GM12878 (cell line): ENCODE measurements at regions not wholly inside any gene's neighbourhood (a gene's known extent, or its start where the extent isn't known, plus 50 kb on each side); places are given as distances from the start of the nearest gene placed in this dataset.

Source experiments
- ATAC-seq: fragments of 200-7000 bp; cut with Tn5 transposase; 3 replicates; pipeline ENCODE4 v1.9.1; 2020; ENCODE audit warnings: mild to moderate bottlenecking, moderate library complexity
- BruUV-seq: library from RNA; stranded (reverse); fragments of 400-500 nt; replicated peaks from 2 replicates; lab custom pipeline; 2021; lab: Mats Ljungman, UMichigan
- CTCF ChIA-PET: fragments of 300-600 bp; sonication (Branson Sonifier 250); formaldehyde crosslinking; extraction: SDS; loops from one replicate; lab custom pipeline; 2021; ENCODE audit warnings: inconsistent platforms; lab: Yijun Ruan, JAX
- POLR2A ChIA-PET: fragments of 350-600 bp; formaldehyde crosslinking; extraction: SDS; loops from one replicate; lab custom pipeline; 2021; ENCODE audit warnings: inconsistent platforms; lab: Charles Lee
- RAD21 ChIA-PET: fragments of 300-600 bp; sonication (Branson Sonifier 250); formaldehyde crosslinking; loops from one replicate; lab custom pipeline; 2023; ENCODE audit warnings: antibody characterized with exemption; ENCODE audit not compliant: unreplicated experiment; lab: Charles Lee
- SMC1A ChIA-PET: fragments of 300-600 bp; sonication (Branson Sonifier 250); formaldehyde crosslinking; loops from one replicate; lab custom pipeline; 2023; ENCODE audit not compliant: unreplicated experiment, uncharacterized antibody; lab: Charles Lee
- DNase-seq: peaks from one replicate; pipeline ENCODE4 v3.0.0-alpha.2; 2011; ENCODE audit warnings: low read depth, low spot score
- FAIRE-seq: peaks from 3 replicates; lab custom pipeline; 2011; peaks lifted over from hg19 to GRCh38; lab: Jason Lieb, UNC
- H2AFZ ChIP-seq: 2 replicates; pipeline ENCODE4 v1.6.0; 2011; ENCODE audit warnings: low read depth, low read length, control low read depth; ENCODE audit not compliant: control insufficient read depth
- H3K27ac ChIP-seq: 2 replicates; pipeline ENCODE4 v1.5.1; 2011; ENCODE audit warnings: control low read depth; ENCODE audit not compliant: control insufficient read depth, insufficient read depth
- H3K27me3 ChIP-seq, 2 experiments: replicated peaks in 1 of 2; 2 replicates each; pipeline versions ENCODE4 v1.6.0 to v1.6.1; 2011; ENCODE audit warnings: low read length in 1 of 2; ENCODE audit not compliant: control insufficient read depth in 2 of 2, insufficient read depth in 2 of 2
- H3K36me3 ChIP-seq, 2 experiments: 2 replicates each; pipeline ENCODE4 v1.5.1; 2011; ENCODE audit warnings: low read length in 1 of 2; ENCODE audit not compliant: control insufficient read depth in 2 of 2, insufficient read depth in 2 of 2
- H3K4me1 ChIP-seq: 2 replicates; pipeline ENCODE4 v1.6.1; 2011; ENCODE audit warnings: mild to moderate bottlenecking, low read length, moderate library complexity, mixed read lengths; ENCODE audit not compliant: control insufficient read depth, insufficient read depth
- H3K4me2 ChIP-seq: 2 replicates; pipeline ENCODE4 v1.6.0; 2011; ENCODE audit warnings: control low read depth; ENCODE audit not compliant: control insufficient read depth, insufficient read depth
- H3K4me3 ChIP-seq: fragments of 200-600 bp; sonication (generic); 2 replicates; pipeline ENCODE4 v1.5.1; 2016
- H3K79me2 ChIP-seq: 2 replicates; pipeline ENCODE4 v1.6.0; 2011; ENCODE audit warnings: low read length; ENCODE audit not compliant: control insufficient read depth, insufficient read depth
- H3K9ac ChIP-seq: 2 replicates; pipeline ENCODE4 v1.8.0; 2011; ENCODE audit warnings: low read length, control low read depth, mixed read lengths; ENCODE audit not compliant: control insufficient read depth, insufficient read depth
- H3K9me3 ChIP-seq: replicated peaks from 3 replicates; pipeline ENCODE4 v1.5.1; 2011; ENCODE audit warnings: mild to moderate bottlenecking, low read length; ENCODE audit not compliant: control insufficient read depth, insufficient read depth
- H4K20me1 ChIP-seq: 2 replicates; pipeline ENCODE4 v1.6.0; 2011; ENCODE audit not compliant: control insufficient read depth, insufficient read depth
- BRCA1 ChIP-seq: IDR thresholded peaks from 2 replicates; pipeline ENCODE4 v1.6.1; 2011; ENCODE audit warnings: low read depth, low read length, improper control_type of control experiment
- CHD2 ChIP-seq: IDR thresholded peaks from 2 replicates; pipeline ENCODE4 v1.6.1; 2011; ENCODE audit warnings: low read depth, low read length, improper control_type of control experiment, borderline replicate concordance
- DPF2 ChIP-seq: fragments of 450-650 bp; IDR thresholded peaks from 2 replicates; pipeline ENCODE4 v1.6.1; 2017; ENCODE audit warnings: mild to moderate bottlenecking
- GATAD2B ChIP-seq: fragments of 450-650 bp; conservative IDR thresholded peaks from 2 replicates; pipeline ENCODE4 v1.6.1; 2017; ENCODE audit warnings: low read depth, mild to moderate bottlenecking, moderate library complexity
- HDGF ChIP-seq: fragments of 450-650 bp; IDR thresholded peaks from 2 replicates; pipeline ENCODE4 v1.6.1; 2016; ENCODE audit warnings: antibody characterized with exemption
- IKZF1 ChIP-seq: fragments of 450-650 bp; conservative IDR thresholded peaks from 2 replicates; pipeline ENCODE4 v1.6.1; 2017; ENCODE audit warnings: antibody characterized with exemption, mild to moderate bottlenecking
- MLLT1 ChIP-seq: fragments of 450-650 bp; IDR thresholded peaks from 2 replicates; pipeline ENCODE4 v1.6.1; 2016; ENCODE audit warnings: mild to moderate bottlenecking
- PKNOX1 ChIP-seq: fragments of 450-650 bp; IDR thresholded peaks from 2 replicates; pipeline ENCODE4 v1.6.1; 2016; ENCODE audit warnings: mild to moderate bottlenecking
- POU2F2 ChIP-seq: IDR thresholded peaks from 3 replicates; pipeline ENCODE4 v1.6.1; 2011; ENCODE audit warnings: low read depth, mild to moderate bottlenecking, low read length, borderline replicate concordance
- SMARCA5 ChIP-seq: fragments of 450-650 bp; IDR thresholded peaks from 2 replicates; pipeline ENCODE4 v1.6.1; 2017; ENCODE audit warnings: mild to moderate bottlenecking
- SP1 ChIP-seq: IDR thresholded peaks from one replicate; pipeline ENCODE4 v1.6.1; 2011; ENCODE audit warnings: low read depth, low read length
- SPI1 ChIP-seq: IDR thresholded peaks from 2 replicates; pipeline ENCODE4 v1.6.1; 2011; ENCODE audit warnings: low read depth, mild to moderate bottlenecking, low read length, moderate library complexity, borderline replicate concordance; ENCODE audit not compliant: insufficient read depth
- WGBS: methylation state at CpG from one replicate; pipeline ENCODE4 v1.1.6; 2016; ENCODE audit warnings: low lambda C conversion rate; ENCODE audit not compliant: insufficient replicate concordance, insufficient coverage; ENCODE audit errors: missing lambda C conversion rate; 5-methylcytosine and 5-hydroxymethylcytosine counted together
- in situ Hi-C: fragments of 300-500 bp; cut with MboI; formaldehyde crosslinking; loops from 9 replicates; pipeline ENCODE4 v1.14.3; 2018; ENCODE audit warnings: mixed read lengths
- intact Hi-C: fragments of 100-400 bp; cut with micrococcal nuclease; formaldehyde crosslinking; loops from one replicate; pipeline ENCODE4 v1.14.2; 2022; ENCODE audit not compliant: unreplicated experiment

- RAD21 ChIA-PET, result interaction anchor here (0.8 to 1.5 kb wide), 7 partner anchors 19 to 624 kb away, joined by 3 to 5 read pairs (median 3); no protein-coding TSS in a partner anchor
- Histone ChIP-seq H3K4me3 (no peak overlapping the region), H3K4me1 (no peaks in the 10 kb centered on the region), H3K9me3 (no peaks in the 10 kb centered on the region), H3K4me2 (no peak overlapping the region), H3K36me3 (no peaks in the 10 kb centered on the region), H3K9ac (no peak overlapping the region), H3K79me2 (no peaks in the 10 kb centered on the region), H4K20me1 (no peaks in the 10 kb centered on the region), H3K27ac (no peak overlapping the region), H3K27me3 (no peaks in the 10 kb centered on the region), H2AFZ (peak overlapping the region; percentile 55)
- POLR2A ChIA-PET, result interaction anchor here (0.9 kb wide), 1 partner anchor 93 kb away, joined by 3 read pairs; no protein-coding TSS in a partner anchor
- FAIRE-seq, result peak; percentile 69
- CTCF ChIA-PET, result interaction anchor here (0.7 to 1.2 kb wide), 3 partner anchors 25 to 95 kb away, joined by 3 to 4 read pairs (median 3); no protein-coding TSS in a partner anchor
- 46% methylated on average over 16 of the region's 16 CpGs for WGBS
- no TSS peak for BruUV-seq
- in situ Hi-C loops, result no loop called here
- peak; percentile 98 for ATAC-seq
- DNase-seq, result peak; percentile 33
- TF ChIP-seq SPI1 (peak; percentile 58; the same call in 1 of the 2 replicates), MLLT1 (peak; percentile 57), SMARCA5 (no peak), DPF2 (peak; percentile 41; the same call in 1 of the 2 replicates), GATAD2B (0 out of 2 replicates have a peak, but pooled peaks have one; percentile 21), POU2F2 (no peak), PKNOX1 (0 out of 2 replicates have a peak, but pooled peaks have one; percentile 33), BRCA1 (no peak), CHD2 (no peak), HDGF (no peak), IKZF1 (0 out of 2 replicates have a peak, but pooled peaks have one; percentile 14), SP1 (no peak)
- SMC1A ChIA-PET, result interaction anchor here (0.5 to 1.2 kb wide), 7 partner anchors 10 to 360 kb away, joined by 3 to 8 read pairs (median 3); no protein-coding TSS in a partner anchor
- intact Hi-C loops, result no loop called here
Measured at GRCh38 chr14:71231521-71232393, 324.5 kb downstream of the PCNX1 start.
